ELR (cell line): ENCODE measurements at regions not wholly inside any gene's neighbourhood (a gene's known extent, or its start where the extent isn't known, plus 50 kb on each side); places are given as distances from the start of the nearest gene placed in this dataset.

Experiments used
- DNase-seq: peaks from one replicate; pipeline ENCODE4 v3.0.0-alpha.2; 2015; ENCODE audit warnings: low read depth

GRCh38 chr4:29521281-29521680, 1198.9 kb upstream of the PCDH7 start:
- DNase-seq: no peak

- DNase-seq: no peak
These were observed 1183.4 kb upstream of the PCDH7 start for GRCh38 chr4:29536745-29537144.

- no peak for DNase-seq
These were observed 1181.1 kb upstream of the PCDH7 start for GRCh38 chr4:29538889-29539646.

- DNase-seq: peak; percentile 46
These were observed 1179.6 kb upstream of the PCDH7 start for GRCh38 chr4:29540439-29541102.

GRCh38 chr4:29541757-29542156, 1178.4 kb upstream of the PCDH7 start:
- DNase-seq: no peak

- peak; percentile 44 for DNase-seq
These were observed 1170.8 kb upstream of the PCDH7 start for GRCh38 chr4:29549342-29549741.

GRCh38 chr4:29551821-29552220, 1168.3 kb upstream of the PCDH7 start:
- no peak for DNase-seq

GRCh38 chr4:29553846-29554245, 1166.3 kb upstream of the PCDH7 start:
- DNase-seq: peak; percentile 45

GRCh38 chr4:29558789-29559188, 1161.4 kb upstream of the PCDH7 start:
- DNase-seq: no peak

- DNase-seq: no peak
These were observed 1160.9 kb upstream of the PCDH7 start for GRCh38 chr4:29559286-29559685.

GRCh38 chr4:29560452-29560851, 1159.7 kb upstream of the PCDH7 start:
- peak; percentile 19 for DNase-seq

GRCh38 chr4:29565256-29565655, 1154.9 kb upstream of the PCDH7 start:
- peak; percentile 36 for DNase-seq

- no peak for DNase-seq
These were observed 1153.8 kb upstream of the PCDH7 start for GRCh38 chr4:29566371-29566770.

- peak; percentile 52 for DNase-seq
These were observed 1148.8 kb upstream of the PCDH7 start for GRCh38 chr4:29571322-29571721.

GRCh38 chr4:29578329-29578728, 1141.8 kb upstream of the PCDH7 start:
- no peak for DNase-seq

GRCh38 chr4:29581457-29581856, 1138.7 kb upstream of the PCDH7 start:
- DNase-seq: no peak

GRCh38 chr4:29588617-29589016, 1131.6 kb upstream of the PCDH7 start:
- DNase-seq: no peak

- DNase-seq: no peak
These were observed 1123.9 kb upstream of the PCDH7 start for GRCh38 chr4:29596228-29596627.

GRCh38 chr4:29619168-29619567, 1101.0 kb upstream of the PCDH7 start:
- DNase-seq: no peak

GRCh38 chr4:29632199-29632598, 1088.0 kb upstream of the PCDH7 start:
- no peak for DNase-seq

GRCh38 chr4:29636961-29637360, 1083.2 kb upstream of the PCDH7 start:
- no peak for DNase-seq

GRCh38 chr4:29653221-29653620, 1066.9 kb upstream of the PCDH7 start:
- DNase-seq: no peak

GRCh38 chr4:29680644-29681043, 1039.5 kb upstream of the PCDH7 start:
- DNase-seq: no peak

- DNase-seq: no peak
These were observed 1016.1 kb upstream of the PCDH7 start for GRCh38 chr4:29704059-29704458.
